Chondrocyte (in vitro differentiated cells): ENCODE measurements at regions not wholly inside any gene's neighbourhood (a gene's known extent, or its start where the extent isn't known, plus 50 kb on each side); places are given as distances from the start of the nearest gene placed in this dataset.

Experiments
- DNase-seq: peaks from one replicate; pipeline ENCODE4 v3.0.0; 2021; ENCODE audit warnings: mixed read lengths, low spot score
- H3K27ac Mint-ChIP-seq: one replicate; pipeline ENCODE4 v1.8.0; 2021; ENCODE audit warnings: mild to moderate bottlenecking, moderate library complexity, mixed read lengths; ENCODE audit not compliant: unreplicated experiment
- H3K27me3 Mint-ChIP-seq: 2 replicates; pipeline ENCODE4 v1.8.0; 2021; ENCODE audit warnings: low read depth, mixed read lengths
- H3K36me3 Mint-ChIP-seq: 2 replicates; pipeline ENCODE4 v1.8.0; 2021; ENCODE audit warnings: low read depth, mixed read lengths
- H3K4me1 Mint-ChIP-seq: 2 replicates; pipeline ENCODE4 v1.8.0; 2021; ENCODE audit warnings: low read depth, mild to moderate bottlenecking, mixed read lengths
- H3K4me3 Mint-ChIP-seq: one replicate; pipeline ENCODE4 v1.8.0; 2021; ENCODE audit warnings: mild to moderate bottlenecking, moderate library complexity, mixed read lengths; ENCODE audit not compliant: unreplicated experiment
- H3K9me3 Mint-ChIP-seq: 2 replicates; pipeline ENCODE4 v1.8.0; 2021; ENCODE audit warnings: low read depth, mixed read lengths
- TF ChIP-seq, protein P1 (sequence below): fragments of 200-600 bp; sonication (generic); IDR thresholded peaks from 2 replicates; pipeline ENCODE4 v1.5.0; 2021; ENCODE audit warnings: antibody characterized with exemption, mild to moderate bottlenecking, moderate library complexity

DNA sequence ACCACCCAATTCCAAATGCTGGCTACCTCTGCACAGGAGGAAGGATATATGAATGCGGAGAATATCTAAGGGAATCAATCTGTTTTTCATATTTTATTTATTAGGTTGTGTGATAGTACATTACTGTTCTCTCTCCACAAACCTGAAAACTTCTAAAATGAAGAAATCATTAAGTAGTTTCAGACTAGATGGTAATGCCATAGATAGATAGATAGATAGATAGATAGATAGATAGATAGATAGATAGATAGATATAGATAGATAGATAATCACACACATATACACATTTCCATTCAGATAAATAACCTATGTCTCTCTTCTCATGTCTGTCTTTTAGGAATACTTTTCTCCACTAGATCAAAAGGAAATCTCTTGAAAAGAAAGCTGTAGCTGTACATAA is 126.1 kb upstream of the TSPAN8 start:
- DNase-seq, result no peak
- TF ChIP-seq, protein P1, sequence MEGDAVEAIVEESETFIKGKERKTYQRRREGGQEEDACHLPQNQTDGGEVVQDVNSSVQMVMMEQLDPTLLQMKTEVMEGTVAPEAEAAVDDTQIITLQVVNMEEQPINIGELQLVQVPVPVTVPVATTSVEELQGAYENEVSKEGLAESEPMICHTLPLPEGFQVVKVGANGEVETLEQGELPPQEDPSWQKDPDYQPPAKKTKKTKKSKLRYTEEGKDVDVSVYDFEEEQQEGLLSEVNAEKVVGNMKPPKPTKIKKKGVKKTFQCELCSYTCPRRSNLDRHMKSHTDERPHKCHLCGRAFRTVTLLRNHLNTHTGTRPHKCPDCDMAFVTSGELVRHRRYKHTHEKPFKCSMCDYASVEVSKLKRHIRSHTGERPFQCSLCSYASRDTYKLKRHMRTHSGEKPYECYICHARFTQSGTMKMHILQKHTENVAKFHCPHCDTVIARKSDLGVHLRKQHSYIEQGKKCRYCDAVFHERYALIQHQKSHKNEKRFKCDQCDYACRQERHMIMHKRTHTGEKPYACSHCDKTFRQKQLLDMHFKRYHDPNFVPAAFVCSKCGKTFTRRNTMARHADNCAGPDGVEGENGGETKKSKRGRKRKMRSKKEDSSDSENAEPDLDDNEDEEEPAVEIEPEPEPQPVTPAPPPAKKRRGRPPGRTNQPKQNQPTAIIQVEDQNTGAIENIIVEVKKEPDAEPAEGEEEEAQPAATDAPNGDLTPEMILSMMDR, result no peak
- peaks cover 10% of the 10 kb centered on the region for H3K4me1 Mint-ChIP-seq
- H3K4me3 Mint-ChIP-seq, result no peak overlapping the region
- no peaks in the 10 kb centered on the region for H3K36me3 Mint-ChIP-seq
- H3K9me3 Mint-ChIP-seq, result no peaks in the 10 kb centered on the region
- H3K27me3 Mint-ChIP-seq, result no peaks in the 10 kb centered on the region
- no peak overlapping the region for H3K27ac Mint-ChIP-seq

DNA sequence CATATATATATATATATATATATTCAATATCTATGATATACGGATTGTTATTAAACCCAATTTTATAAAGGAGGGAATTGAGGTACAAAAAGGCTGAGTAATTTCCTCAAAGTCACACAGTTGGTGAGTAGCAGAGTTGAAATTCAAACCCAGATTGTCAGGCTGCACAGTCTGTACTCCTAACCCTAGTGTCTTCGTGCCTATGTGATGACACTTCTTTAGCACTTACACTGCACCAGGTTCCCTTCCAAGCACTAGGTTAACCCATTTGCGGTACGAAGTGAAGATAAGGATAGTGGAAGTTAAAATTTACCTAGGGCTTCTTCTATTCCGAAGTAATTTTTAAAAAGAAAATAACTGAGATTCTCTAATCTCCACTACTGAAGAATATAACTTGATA is 125.1 kb upstream of the TSPAN8 start:
- DNase-seq, result no peak
- TF ChIP-seq, protein P1, result no peak
- Mint-ChIP-seq H3K9me3 (no peaks in the 10 kb centered on the region), H3K4me1 (peaks cover 10% of the 10 kb centered on the region), H3K27me3 (no peaks in the 10 kb centered on the region), H3K36me3 (no peaks in the 10 kb centered on the region), H3K4me3 (no peak overlapping the region), H3K27ac (no peak overlapping the region)

GRCh38 chr12:71282020-71282419 is 124.2 kb upstream of the TSPAN8 start:
- Mint-ChIP-seq H3K27me3 (no peaks in the 10 kb centered on the region), H3K4me3 (no peak overlapping the region), H3K36me3 (no peaks in the 10 kb centered on the region), H3K4me1 (peaks cover 10% of the 10 kb centered on the region), H3K27ac (no peak overlapping the region), H3K9me3 (no peaks in the 10 kb centered on the region)
- TF ChIP-seq, protein P1, result no peak
- no peak for DNase-seq

- Mint-ChIP-seq H3K27me3 (no peaks in the 10 kb centered on the region), H3K4me1 (peaks cover 16% of the 10 kb centered on the region), H3K9me3 (no peaks in the 10 kb centered on the region), H3K36me3 (no peaks in the 10 kb centered on the region), H3K4me3 (no peak overlapping the region), H3K27ac (no peak overlapping the region)
- no peak for DNase-seq
- TF ChIP-seq, protein P1, result no peak
Observed at GRCh38 chr12:71281425-71281824, 123.6 kb upstream of the TSPAN8 start.

- peaks cover 20% of the 10 kb centered on the region for H3K4me1 Mint-ChIP-seq
- no peak overlapping the region for H3K27ac Mint-ChIP-seq
- H3K36me3 Mint-ChIP-seq, result no peaks in the 10 kb centered on the region
- DNase-seq, result no peak
- H3K4me3 Mint-ChIP-seq, result no peak overlapping the region
- TF ChIP-seq, protein P1, result no peak
- no peaks in the 10 kb centered on the region for H3K9me3 Mint-ChIP-seq
- no peaks in the 10 kb centered on the region for H3K27me3 Mint-ChIP-seq
Observed at GRCh38 chr12:71277866-71278265, 120.1 kb upstream of the TSPAN8 start.
